Thyroid gland (tissue), 4 donors: ENCODE measurements at regions not wholly inside any gene's neighbourhood (a gene's known extent, or its start where the extent isn't known, plus 50 kb on each side); places are given as distances from the start of the nearest gene placed in this dataset.

ENCODE experiments used
- POLR2A ChIP-seq, 2 donors: fragments of 450-650 bp; IDR thresholded peaks; one replicate each; pipeline ENCODE4 v1.6.1; 2017; ENCODE audit warnings: antibody characterized with exemption in 2 of 2, mild to moderate bottlenecking in 2 of 2, moderate library complexity in 1 of 2
- TF ChIP-seq, protein P1 (sequence below), 6 experiments: fragments of 200-600 bp in 3 of 6; fragments of 450-650 bp in 3 of 6; sonication (generic) in 3 of 6; IDR thresholded peaks; one replicate each; pipeline ENCODE4 v1.5.1; 2016 to 2019; ENCODE audit warnings: antibody characterized with exemption in 6 of 6, mild to moderate bottlenecking in 2 of 6, inconsistent platforms in 1 of 6, moderate library complexity in 1 of 6

DNA sequence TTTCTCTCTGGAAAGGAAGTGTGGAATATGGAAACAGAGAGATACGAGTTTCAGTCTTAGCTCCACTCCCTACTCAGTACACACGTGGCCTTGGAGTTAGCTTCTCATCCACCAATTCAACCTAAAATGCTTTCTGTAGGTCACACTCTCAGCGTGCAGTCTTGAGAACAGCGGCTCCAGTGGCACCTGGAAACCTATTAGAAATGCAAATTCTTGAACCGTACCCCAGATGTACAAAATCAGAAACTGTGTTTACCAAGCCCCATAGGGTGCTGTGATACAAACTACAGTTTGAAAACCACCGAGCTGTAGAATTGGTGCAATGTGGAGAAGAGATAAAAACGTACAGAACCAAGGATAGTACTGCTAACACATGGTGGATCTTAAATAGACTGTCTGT is 91.1 kb upstream of the SP4 start:
- TF ChIP-seq, protein P1, sequence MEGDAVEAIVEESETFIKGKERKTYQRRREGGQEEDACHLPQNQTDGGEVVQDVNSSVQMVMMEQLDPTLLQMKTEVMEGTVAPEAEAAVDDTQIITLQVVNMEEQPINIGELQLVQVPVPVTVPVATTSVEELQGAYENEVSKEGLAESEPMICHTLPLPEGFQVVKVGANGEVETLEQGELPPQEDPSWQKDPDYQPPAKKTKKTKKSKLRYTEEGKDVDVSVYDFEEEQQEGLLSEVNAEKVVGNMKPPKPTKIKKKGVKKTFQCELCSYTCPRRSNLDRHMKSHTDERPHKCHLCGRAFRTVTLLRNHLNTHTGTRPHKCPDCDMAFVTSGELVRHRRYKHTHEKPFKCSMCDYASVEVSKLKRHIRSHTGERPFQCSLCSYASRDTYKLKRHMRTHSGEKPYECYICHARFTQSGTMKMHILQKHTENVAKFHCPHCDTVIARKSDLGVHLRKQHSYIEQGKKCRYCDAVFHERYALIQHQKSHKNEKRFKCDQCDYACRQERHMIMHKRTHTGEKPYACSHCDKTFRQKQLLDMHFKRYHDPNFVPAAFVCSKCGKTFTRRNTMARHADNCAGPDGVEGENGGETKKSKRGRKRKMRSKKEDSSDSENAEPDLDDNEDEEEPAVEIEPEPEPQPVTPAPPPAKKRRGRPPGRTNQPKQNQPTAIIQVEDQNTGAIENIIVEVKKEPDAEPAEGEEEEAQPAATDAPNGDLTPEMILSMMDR (IDR thresholded peaks at IDR 0.05) = no peak
- no peak for TF ChIP-seq POLR2A (IDR thresholded peaks at IDR 0.05)
